NB4 (cell line): ENCODE measurements at regions not wholly inside any gene's neighbourhood (a gene's known extent, or its start where the extent isn't known, plus 50 kb on each side); places are given as distances from the start of the nearest gene placed in this dataset.

Experiments
- CTCF ChIP-seq: IDR thresholded peaks from one replicate; pipeline ENCODE4 v1.5.1; 2012; ENCODE audit warnings: low read depth, low read length
- POLR2A ChIP-seq: IDR thresholded peaks from 2 replicates; pipeline ENCODE4 v1.6.1; 2011; ENCODE audit warnings: mild to moderate bottlenecking; ENCODE audit not compliant: insufficient read length; ENCODE audit errors: extremely low read depth

GRCh38 chr3:98972155-98972554 is 70.7 kb upstream of the DCBLD2 start:
- TF ChIP-seq POLR2A, result no peak
- no peak for TF ChIP-seq CTCF
